Keratinocyte (primary cell): ENCODE measurements at regions not wholly inside any gene's neighbourhood (a gene's known extent, or its start where the extent isn't known, plus 50 kb on each side); places are given as distances from the start of the nearest gene placed in this dataset.

Experiments
- DNase-seq: peaks from one replicate; pipeline ENCODE4 v3.0.0-alpha.2; 2011; ENCODE audit warnings: low read depth, missing footprints, low spot score
- FAIRE-seq: peaks from 2 replicates; lab custom pipeline; 2011; peaks lifted over from hg19 to GRCh38; lab: Jason Lieb, UNC
- H2AFZ ChIP-seq: 2 replicates; pipeline ENCODE4 v1.6.0; 2012; ENCODE audit warnings: low read length, control low read depth, inconsistent platforms; ENCODE audit not compliant: control insufficient read depth
- H3K27ac ChIP-seq: 2 replicates; pipeline ENCODE4 v1.5.1; 2011; ENCODE audit warnings: low read length; ENCODE audit not compliant: control insufficient read depth, insufficient read depth
- H3K27me3 ChIP-seq: 3 replicates; pipeline ENCODE4 v1.6.0; 2011; ENCODE audit warnings: low read length; ENCODE audit not compliant: control insufficient read depth, insufficient read depth; ENCODE audit errors: extremely low read depth
- H3K36me3 ChIP-seq, 2 experiments: 2 replicates in 1 of 2; 3 replicates in 1 of 2; pipeline ENCODE4 v1.5.1; 2011; ENCODE audit warnings: low read length in 2 of 2, mild to moderate bottlenecking in 1 of 2; ENCODE audit not compliant: control insufficient read depth in 2 of 2, insufficient read depth in 2 of 2; ENCODE audit errors: extremely low read depth in 1 of 2
- H3K4me1 ChIP-seq: 3 replicates; pipeline ENCODE4 v1.5.1; 2011; ENCODE audit warnings: low read length; ENCODE audit not compliant: control insufficient read depth, insufficient read depth; ENCODE audit errors: extremely low read depth
- H3K4me2 ChIP-seq: 3 replicates; pipeline ENCODE4 v1.6.0; 2011; ENCODE audit warnings: low read depth, low read length; ENCODE audit not compliant: control insufficient read depth, insufficient read depth; ENCODE audit errors: extremely low read depth
- H3K4me3 ChIP-seq, 3 experiments: fragments of 200-600 bp in 1 of 3; sonication (generic) in 1 of 3; 2 replicates in 2 of 3; 3 replicates in 1 of 3; pipeline ENCODE4 v1.5.1; 2011 to 2016; ENCODE audit warnings: low read length in 3 of 3, mild to moderate bottlenecking in 3 of 3, control low read depth in 2 of 3, inconsistent platforms in 1 of 3, low read depth in 1 of 3, mixed read lengths in 1 of 3, mixed run types in 1 of 3, moderate library complexity in 1 of 3; ENCODE audit not compliant: control insufficient read depth in 2 of 3, insufficient read depth in 2 of 3; ENCODE audit errors: extremely low read depth in 1 of 3
- H3K79me2 ChIP-seq: 2 replicates; pipeline ENCODE4 v1.6.0; 2012; ENCODE audit warnings: low read length; ENCODE audit not compliant: control insufficient read depth, insufficient read depth
- H3K9ac ChIP-seq: 3 replicates; pipeline ENCODE4 v1.6.0; 2011; ENCODE audit warnings: low read length; ENCODE audit not compliant: control insufficient read depth, insufficient read depth; ENCODE audit errors: extremely low read depth
- H3K9me1 ChIP-seq: 3 replicates; pipeline ENCODE4 v1.6.0; 2011; ENCODE audit warnings: low read length; ENCODE audit not compliant: control insufficient read depth, insufficient read depth; ENCODE audit errors: extremely low read depth
- H3K9me3 ChIP-seq: 2 replicates; pipeline ENCODE4 v1.5.1; 2012; ENCODE audit warnings: low read depth, low read length; ENCODE audit not compliant: control insufficient read depth
- H4K20me1 ChIP-seq: 3 replicates; pipeline ENCODE4 v1.6.0; 2011; ENCODE audit warnings: low read length; ENCODE audit not compliant: control insufficient read depth, insufficient read depth; ENCODE audit errors: extremely low read depth
- CTCF ChIP-seq, 3 experiments: IDR thresholded peaks in 1 of 3; conservative IDR thresholded peaks in 1 of 3; optimal IDR thresholded peaks in 1 of 3; 2 replicates in 2 of 3; 3 replicates in 1 of 3; pipeline versions ENCODE3 to v1.5.1; 2011; ENCODE audit warnings: low read length in 3 of 3, mild to moderate bottlenecking in 3 of 3, moderate library complexity in 2 of 3, control low read depth in 1 of 3, inconsistent platforms in 1 of 3; ENCODE audit not compliant: insufficient read depth in 2 of 3; ENCODE audit errors: extremely low read depth in 1 of 3
- EZH2 ChIP-seq: IDR thresholded peaks from one replicate; pipeline ENCODE4 v1.6.1; 2012; ENCODE audit warnings: inconsistent platforms, mild to moderate bottlenecking, low read length, moderate library complexity
- dilution Hi-C: fragments of 300-500 bp; cut with MboI; formaldehyde crosslinking; loops from one replicate; pipeline ENCODE4 v1.7.0; 2020; ENCODE audit warnings: low sequenced_read_pairs; ENCODE audit not compliant: extremely low pct_ligation_motif_present

- H4K20me1 ChIP-seq = no peaks in the 10 kb centered on the region
- H3K27me3 ChIP-seq = no peaks in the 10 kb centered on the region
- TF ChIP-seq CTCF (optimal IDR thresholded peaks at IDR 0.05 in 1 of 3, IDR thresholded peaks at IDR 0.05 in 1 of 3, conservative IDR thresholded peaks at IDR 0.05 in 1 of 3; ENCODE audit: extremely low read depth in 1 of 3, insufficient read depth in 2 of 3, low read length in 3 of 3) (no peak), EZH2 (no peak)
- H3K27ac ChIP-seq = no peak overlapping the region
- H3K4me3 ChIP-seq = no peak overlapping the region
- FAIRE-seq = no peak
- H2AFZ ChIP-seq = no peak overlapping the region
- no peaks in the 10 kb centered on the region for H3K36me3 ChIP-seq
- DNase-seq = no peak
- no peak overlapping the region for H3K9ac ChIP-seq
- no peaks in the 10 kb centered on the region for H3K9me3 ChIP-seq
- no peaks in the 10 kb centered on the region for H3K9me1 ChIP-seq
- peaks cover 5% of the 10 kb centered on the region for H3K4me1 ChIP-seq
- H3K4me2 ChIP-seq = no peak overlapping the region
- dilution Hi-C loops = no loop called here
- no peaks in the 10 kb centered on the region for H3K79me2 ChIP-seq
Observed at GRCh38 chrX:10944136-10944885, 166.8 kb upstream of the HCCS start.

- no peaks in the 10 kb centered on the region for H4K20me1 ChIP-seq
- FAIRE-seq (peak; percentile 68), DNase-seq (peak; percentile 11)
Observed at GRCh38 chrX:10945498-10945897, 165.6 kb upstream of the HCCS start.

More at GRCh38 chrX:10945498-10945897, 165.6 kb upstream of the HCCS start:
- Histone ChIP-seq H3K4me1 (peaks cover 3% of the 10 kb centered on the region), H3K9ac (no peak overlapping the region), H3K9me3 (no peaks in the 10 kb centered on the region), H3K36me3 (no peaks in the 10 kb centered on the region), H3K9me1 (no peaks in the 10 kb centered on the region), H3K79me2 (no peaks in the 10 kb centered on the region), H3K4me2 (no peak overlapping the region), H3K4me3 (no peak overlapping the region), H2AFZ (no peak overlapping the region), H3K27me3 (no peaks in the 10 kb centered on the region), H3K27ac (no peak overlapping the region)
- dilution Hi-C loops = no loop called here
- TF ChIP-seq CTCF (optimal IDR thresholded peaks at IDR 0.05 in 1 of 3, IDR thresholded peaks at IDR 0.05 in 1 of 3, conservative IDR thresholded peaks at IDR 0.05 in 1 of 3; ENCODE audit: extremely low read depth in 1 of 3, insufficient read depth in 2 of 3, low read length in 3 of 3) = no peak
- TF ChIP-seq EZH2 = no peak
